GM21619 (cell line): ENCODE measurements at regions not wholly inside any gene's neighbourhood (a gene's known extent, or its start where the extent isn't known, plus 50 kb on each side); places are given as distances from the start of the nearest gene placed in this dataset.

Experiments
- ATAC-seq: cut with Tn5 transposase; IDR thresholded peaks from one replicate; pipeline ENCODE4 v1.9.1; 2021; ENCODE audit not compliant: unreplicated experiment

DNA sequence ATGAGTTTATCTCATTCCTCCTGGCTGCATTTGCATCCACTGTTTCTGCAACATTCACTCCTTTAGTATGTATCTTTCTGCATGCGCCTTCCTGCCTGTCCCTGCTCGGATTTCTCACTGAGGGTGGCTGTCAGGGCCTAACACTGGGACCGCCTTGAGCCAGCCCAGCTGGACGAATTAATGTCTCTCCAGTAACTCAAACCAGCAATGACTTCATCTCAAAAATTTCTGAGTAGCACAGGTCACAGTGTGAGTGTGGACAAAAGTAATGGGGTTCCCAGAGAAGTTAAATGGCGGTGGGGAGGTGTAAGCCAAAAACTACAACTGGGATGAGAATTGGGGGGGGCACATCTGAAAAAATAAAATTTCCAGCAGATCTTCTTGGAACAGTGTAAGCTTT lies 444.0 kb upstream of the MGMT start:
- ATAC-seq: no peak

DNA sequence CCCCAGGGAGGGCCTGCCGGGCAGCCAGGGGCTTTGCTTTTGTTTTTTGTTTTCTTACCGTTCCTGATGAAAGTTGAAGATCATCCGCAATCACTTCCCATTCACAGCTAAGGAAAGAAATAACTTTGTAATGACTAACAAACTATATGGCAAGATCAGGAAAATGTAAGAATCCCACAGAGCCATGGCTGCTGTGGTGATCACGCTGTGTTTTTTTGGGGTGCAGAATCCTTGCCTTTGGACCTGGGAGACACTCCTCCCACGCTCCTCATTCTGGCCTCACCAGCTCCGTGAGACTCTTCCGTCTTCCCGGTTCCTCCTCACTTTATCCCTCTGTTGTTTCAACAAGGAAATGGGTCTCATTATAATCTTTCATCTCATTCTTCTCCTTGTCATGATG lies 443.0 kb upstream of the MGMT start:
- no peak for ATAC-seq

DNA sequence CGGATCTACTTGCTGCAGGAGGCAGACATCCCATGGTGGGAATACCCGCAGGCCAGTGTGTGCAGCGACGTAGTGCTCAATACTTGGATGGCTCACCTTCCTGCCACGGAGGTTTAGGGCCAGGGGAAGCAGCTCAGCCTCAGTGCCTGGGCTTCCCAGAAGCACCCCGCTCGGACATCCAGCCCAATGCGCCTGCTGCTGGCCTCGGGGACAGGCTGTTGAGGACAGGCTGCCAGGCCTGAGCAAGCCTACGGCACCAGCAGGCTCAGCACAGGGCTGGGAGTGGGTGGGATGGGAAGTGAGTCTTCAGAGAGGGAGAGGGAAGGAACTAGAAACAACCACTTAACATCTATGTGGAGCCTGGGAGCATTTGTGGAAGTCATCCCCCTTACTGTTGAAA lies 441.3 kb upstream of the MGMT start:
- ATAC-seq: no peak

DNA sequence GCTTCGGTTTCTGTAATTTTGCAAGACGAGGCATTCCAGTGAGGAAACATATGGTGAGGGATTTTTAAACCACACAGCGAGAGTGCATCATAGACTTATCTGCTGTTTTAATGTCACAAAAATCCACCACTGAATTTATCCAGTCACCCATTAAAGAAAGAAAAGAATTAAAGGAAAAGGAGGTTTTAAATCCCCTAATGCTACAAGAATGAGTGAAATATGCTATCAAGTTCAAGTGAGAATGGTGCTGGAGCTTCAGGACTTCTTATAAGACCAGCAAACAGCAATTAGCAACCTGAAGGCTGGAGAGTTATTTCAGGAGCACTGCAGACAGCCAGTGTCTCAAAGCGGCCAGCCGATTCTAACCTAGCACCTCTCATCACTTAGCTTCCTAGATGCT lies 439.1 kb upstream of the MGMT start:
- no peak for ATAC-seq

DNA sequence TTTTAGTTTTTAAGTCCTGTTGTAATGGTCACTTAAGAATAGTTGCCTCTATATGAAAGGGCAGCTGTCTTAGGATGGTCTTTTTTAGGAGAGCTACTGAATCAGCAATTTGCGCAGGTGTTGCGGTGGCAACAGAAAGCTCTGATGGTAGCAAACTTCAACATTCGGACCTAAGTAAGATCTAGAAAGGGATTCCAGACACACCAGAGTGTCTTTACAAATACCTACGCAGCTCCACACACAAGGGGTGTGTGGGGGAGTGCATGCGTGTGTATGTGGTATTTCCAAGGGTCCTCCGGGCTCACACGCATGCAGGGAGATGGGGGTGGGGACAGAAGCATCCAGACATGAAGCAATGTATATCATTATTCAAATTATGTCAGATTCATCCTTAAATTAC lies 438.6 kb upstream of the MGMT start:
- ATAC-seq: no peak

DNA sequence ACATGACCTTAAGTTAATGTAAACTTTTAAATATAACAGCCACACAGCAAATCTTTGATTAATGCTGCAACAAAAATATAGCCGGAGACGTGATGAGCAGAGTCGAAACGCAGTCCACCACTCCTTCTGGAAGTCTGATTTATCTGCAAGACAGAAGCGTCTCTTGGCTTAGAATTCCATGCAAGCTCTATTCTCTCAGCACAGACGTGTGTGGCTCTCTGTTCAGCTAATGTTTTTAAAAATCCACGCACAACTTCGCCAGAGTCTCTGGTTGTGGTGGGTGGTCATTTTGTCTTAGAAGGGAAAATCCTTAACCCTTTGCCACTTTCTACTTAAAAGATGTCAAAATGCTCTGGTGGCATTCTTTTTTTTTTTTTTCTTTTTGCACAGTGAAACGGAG lies 438.0 kb upstream of the MGMT start:
- no peak for ATAC-seq

DNA sequence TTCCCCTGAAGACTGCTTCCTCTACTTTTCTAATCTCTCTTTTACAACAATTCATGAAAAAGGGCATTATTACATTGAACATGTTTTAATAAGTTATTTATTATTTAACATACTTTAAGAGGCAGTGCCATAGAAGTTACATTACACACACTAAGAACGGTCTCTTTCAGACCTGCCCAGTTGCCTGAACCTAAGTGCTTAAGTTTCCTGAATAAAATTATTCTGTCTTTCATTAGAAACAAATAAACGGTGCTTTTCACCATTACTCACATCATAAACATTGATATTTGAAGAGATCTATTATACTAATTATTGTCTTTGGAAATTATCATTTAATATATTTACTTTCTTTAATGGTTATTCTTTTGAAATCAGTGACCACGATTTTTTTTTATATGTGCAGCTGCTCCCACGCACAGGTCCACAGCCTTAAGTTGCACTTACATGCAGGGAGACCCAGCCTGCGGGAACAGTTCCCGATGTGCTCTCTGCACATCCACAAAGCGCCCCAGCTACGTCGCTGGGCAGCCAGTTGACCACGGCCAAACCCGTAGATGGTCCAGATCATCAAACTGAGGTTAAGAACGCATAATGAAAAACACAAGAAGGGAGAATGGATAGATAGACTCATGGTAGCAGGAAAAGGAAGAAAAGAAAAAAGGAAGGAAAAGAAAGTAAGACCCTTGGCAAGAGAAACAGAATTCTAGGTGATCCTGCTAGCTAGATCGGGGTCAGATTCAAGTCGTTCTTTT lies 437.0 kb upstream of the MGMT start:
- no peak for ATAC-seq

DNA sequence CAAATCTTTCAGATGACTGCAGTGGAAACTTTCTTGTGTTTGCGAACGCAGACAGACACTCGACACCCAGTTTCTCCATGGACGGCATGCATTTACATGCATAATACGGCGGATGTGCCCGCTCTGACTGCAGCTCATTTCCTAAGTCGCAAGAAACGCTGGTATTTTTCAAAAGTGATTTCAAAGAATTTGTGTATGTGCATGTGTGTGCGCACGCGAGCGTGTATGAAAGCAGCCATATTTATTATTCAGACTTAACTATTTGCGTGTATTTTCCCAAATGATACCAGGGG lies 436.5 kb upstream of the MGMT start:
- no peak for ATAC-seq

DNA sequence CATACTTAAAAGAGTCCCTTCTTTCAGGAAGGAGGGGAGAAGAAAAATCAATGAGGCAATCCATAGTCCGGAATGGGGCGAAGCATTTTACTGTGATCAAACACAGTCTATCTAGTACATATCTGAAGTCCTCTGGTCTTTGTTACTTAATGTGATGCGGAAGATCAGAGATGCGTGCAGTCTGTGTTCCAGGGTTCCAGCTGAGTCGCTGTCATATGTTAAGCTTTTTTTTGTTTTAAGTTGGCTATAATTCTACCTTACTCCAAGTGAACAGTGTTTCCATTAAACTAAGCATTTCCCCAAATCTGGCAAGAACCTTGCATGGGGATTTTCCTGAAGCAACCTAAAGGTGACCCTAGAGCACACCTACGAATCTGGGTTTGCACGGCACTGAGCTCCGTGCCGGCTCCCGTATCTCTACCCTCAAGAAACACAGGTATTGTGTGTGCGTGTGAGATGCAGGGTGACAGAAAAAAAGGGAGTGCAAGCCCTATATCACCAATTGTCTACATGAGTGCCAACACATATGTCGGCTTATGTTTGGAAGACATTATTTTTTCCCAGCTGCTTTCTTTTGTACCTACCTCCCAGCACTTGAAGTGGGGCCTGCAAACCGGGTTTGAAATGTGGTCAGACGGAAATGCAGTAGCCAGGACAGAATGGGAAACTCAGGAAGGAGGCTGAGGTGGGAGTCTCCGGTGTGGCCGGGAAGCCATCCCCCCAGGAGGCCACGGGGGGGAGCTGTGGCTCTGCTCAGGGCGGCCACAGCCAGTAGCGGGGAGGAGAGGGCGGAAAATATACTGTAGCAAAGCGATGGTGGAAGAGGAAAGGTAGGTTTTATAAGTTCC lies 435.8 kb upstream of the MGMT start:
- ATAC-seq: no peak

DNA sequence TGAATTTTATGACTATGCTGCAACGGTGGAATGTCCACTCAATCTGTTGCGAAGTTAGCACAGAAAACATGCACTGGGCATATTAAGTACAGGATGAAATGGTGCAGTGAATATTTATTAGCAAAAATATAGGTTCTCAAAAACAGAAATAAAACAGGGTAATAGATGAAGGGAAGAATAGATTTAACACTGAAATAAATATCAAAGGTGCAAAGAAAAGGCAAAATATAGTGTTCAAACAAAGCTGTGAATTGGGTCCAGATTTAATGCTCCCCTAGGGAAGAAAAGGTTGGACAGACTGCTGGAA lies 435.2 kb upstream of the MGMT start:
- no peak for ATAC-seq

DNA sequence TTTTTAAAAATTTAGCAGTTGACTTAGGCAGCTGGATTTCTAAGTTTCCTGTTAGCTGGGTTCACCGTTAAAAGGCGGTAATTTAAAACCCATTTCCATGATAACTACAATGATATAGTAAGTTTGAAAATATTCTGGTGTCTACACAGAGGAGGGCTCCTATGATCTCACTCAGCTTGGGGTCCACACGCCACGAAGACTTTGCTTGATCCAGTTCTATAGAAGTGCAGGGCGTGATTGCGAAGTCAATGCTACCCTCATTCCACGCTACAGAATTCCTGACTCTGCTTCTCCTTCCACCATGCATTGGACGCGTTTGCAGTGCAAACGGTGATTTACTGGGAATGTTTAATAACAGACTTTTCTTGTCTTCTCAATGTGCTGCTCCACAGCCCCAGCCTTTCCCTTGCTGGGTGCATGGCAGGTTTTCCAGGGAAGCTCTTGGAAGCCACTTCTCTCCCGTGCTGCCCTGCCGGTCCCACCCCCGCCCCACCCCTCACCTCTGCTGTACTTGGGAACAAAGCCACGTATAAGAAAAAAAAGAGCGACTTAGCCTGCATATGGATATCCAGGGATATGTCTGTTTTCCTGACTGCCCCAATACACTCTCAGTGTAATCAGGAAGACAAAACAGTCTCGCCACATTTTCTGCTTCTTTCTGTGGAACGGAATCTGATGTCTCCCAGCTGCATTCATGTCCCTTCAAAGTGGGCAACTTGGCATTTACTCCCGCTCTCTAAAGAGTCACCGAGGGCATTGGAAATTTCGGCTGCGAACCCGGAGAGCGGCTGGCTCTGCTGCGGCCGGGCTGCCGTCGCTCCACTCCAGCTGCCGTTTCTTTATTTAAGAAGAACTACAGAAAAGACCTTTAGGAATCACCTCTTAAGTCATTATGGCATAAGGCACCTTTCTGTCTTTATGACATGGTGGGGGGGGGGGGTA lies 434.4 kb upstream of the MGMT start:
- no peak for ATAC-seq

DNA sequence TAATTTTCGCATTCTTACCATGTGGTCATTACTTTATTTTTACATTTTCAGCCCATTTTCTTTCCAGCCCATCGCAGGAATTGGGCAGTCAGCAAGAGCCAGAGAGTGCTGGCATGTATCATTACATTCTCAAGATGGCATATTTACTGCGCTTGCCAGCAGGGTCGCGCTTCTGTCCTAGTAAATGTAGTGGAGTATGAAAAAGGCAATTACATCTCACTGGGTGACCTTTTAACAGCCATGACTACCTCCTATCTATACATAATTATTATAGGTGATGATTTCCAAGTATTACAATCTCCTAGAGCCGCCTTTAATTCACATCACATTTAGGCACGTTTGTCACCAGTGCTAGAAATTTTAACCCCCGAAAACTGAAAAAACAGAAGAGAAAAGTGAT lies 433.7 kb upstream of the MGMT start:
- no peak for ATAC-seq

DNA sequence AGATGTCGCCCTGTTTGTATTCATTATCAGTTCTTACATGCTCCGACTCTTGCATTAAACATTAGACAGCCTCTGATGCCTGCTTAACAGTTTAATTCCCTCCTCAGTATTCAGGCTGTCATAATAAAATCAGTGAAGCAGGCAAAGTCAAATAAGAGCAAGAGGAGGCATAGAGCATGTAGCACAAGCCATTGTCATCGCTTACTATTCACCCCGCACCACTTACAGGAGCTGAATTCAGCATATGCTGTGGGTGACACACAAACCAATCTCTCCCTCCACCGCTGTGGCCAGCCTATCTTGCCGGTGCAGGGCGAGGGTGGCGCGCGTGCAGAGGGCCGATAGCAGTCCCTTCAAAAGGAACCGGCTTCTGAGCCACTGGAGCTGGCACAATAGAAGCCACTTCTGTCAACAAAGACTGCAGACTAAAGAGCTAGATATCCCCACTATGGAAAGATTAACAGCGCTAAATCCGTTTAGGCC lies 433.2 kb upstream of the MGMT start:
- no peak for ATAC-seq

DNA sequence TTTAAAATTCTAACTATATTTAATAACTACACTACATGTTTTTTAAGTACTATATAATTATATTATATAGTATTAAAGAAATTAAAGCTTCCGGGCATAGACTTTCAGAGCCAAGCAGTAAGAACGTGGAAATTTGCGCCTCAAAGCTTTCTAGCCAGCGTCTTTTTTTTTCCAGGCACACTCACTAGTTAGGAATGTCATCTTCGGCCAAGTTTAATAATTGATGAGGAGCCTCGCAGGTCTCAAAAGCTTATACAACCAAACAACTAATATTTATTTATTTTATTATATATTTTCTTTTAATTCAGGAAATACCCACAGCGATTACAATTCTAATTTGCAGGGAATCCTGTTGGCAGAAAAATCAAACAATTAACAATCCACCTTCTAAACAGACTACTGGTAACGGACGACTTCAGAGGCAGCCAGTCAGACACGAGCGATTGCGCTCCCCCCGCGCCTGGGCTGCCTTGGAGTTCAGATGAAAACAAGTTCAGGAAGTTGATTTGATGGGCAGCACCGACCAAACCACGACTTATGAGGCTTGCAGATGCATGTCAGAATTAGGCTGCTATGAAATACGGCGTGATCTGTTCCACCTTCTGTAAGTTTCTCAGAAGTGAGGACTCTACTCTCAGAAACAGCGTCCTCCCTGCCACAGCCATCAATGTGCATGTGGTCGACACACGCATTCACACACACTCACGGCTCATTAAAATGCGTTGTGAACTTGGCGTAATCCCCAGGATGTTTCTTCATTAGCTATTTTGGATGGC lies 431.8 kb upstream of the MGMT start:
- no peak for ATAC-seq

DNA sequence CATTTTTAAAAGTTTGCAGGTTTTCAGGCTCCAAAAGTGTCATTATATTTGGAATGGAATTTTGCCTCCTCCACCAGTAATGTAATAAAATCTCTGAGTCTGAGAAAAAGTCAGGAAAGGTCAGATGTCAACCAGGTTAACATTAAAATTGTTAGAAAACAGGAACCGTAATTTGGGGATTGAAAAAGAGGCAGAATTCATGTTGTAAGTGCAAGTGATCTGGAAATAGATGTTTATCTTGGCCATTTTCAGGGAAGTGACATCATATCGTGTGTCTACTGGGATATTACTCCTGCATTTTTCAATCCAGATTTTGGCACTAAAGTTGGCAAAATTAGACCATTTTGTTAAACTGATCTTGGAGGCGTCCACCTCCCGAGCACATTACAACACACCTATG lies 428.5 kb upstream of the MGMT start:
- no peak for ATAC-seq

DNA sequence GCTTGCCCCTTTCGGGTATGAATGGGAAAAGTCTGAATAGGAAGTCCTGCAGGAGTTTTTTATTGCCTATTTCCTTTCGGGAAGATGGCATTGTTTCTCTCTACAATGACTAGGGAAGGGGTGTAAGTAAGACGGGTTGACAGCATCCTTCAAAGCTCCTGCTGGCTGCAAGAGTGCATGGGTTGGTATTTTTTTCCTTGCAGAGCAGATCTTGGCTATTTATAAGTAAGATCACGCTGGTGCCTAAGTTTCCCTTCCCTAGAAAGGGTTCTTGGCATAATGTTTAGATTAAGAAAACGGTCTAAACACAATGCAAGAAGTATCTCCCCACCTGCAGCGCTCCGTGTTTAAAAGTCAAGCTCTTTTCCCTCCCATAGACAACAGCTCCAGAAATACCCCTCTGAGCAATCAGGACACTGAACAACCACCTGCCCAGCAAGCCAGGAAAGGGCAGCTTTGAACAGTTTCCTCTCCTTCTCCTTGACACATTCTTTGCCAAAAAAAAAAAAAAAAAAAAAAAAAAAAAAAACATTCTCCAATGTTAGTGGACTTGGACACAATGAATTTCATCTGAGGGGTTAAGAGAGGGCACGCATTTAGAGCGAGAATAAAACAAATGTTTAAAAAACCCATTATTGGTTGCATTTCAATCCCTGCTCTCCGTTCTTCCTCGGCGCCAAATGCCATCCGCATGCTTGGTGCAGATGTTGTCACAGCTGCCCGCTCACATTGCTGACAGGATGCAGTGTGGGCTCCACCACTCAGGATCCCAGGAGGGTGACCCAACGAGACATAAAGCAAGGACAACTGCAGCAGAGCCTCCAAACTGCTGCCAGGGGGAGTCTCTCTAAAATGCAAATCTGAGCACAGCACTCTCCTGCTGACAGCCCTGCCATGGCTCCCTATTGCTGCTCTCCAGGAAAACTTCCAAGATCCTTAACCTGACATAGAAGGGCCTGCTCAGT lies 427.4 kb upstream of the MGMT start:
- no peak for ATAC-seq

DNA sequence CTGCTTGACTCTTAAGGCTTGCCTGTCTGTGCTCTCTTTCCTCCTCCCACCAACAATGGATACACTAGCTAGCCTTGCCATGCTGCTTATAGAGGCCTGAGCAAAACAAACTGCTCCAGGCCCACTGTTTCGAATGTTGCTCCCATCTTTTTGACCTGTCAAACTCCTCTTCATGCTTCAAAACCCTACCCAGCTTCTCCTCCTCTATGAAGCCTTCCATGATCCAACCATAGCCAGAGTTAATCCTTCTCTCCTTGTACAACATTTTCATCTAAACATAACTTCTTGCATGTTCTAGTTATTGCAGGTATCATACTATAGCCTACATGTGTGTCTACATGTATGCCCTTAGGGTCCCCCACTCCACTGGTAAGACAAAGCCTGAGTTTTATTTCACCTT lies 426.7 kb upstream of the MGMT start:
- ATAC-seq: no peak

DNA sequence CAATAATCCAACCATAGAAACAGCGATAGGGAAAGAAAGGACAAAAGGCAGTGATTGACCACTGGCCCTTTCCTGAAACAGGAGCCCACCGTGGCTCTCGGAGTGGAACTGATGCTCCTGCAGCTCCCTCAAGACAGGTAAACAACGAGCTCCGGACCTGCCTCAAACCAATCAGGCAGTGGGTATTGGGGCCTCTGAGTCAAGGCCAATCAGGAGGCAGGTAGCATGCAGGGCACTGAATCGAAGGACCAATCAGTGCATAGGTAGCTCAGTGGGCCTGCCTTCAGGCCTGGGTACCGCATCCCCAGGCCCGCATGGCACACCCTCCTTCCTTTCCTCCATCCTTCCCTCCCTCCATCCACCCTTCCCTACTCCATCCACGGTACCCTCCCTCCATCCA lies 425.1 kb upstream of the MGMT start:
- no peak for ATAC-seq

DNA sequence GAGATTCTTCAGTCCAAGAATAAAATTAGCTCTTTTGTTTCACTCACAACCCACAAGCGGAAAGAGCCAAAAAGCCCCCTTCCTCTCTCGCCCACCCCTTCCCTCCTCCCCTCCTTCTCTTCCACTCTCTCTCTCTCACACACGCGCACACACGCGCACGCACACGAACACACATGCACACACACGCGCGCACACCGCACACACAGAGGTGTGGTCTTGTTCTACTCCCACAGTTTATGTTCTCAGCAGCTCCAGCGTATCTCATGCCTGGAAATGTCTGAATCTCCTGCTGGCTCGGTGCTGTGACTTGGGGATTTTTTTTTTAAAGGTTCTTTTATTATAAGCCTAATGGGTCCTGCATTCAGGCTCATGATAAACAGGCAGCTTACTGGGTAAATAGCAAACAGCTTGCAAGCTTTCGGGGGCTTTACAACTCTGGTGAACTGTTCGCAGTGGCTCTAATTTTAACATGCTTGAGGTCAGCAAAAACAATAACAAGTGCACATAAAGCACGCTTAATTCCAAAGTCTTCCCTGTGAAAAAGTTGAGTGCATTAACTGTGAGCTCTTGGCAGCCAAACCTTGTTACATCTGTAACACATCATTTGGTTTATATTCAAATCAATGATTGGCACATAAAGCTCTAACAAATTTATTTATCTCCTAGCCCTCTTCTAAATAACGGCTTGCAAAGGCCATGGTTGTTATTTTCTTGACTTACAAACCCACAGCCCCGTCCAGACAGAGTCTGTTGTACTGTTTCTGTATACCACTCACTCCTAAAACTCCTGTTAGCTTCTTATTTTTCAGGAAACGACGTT lies 424.1 kb upstream of the MGMT start:
- no peak for ATAC-seq
